ENCODE measurements at regions not wholly inside any gene's neighbourhood (a gene's known extent, or its start where the extent isn't known, plus 50 kb on each side); places are given as distances from the start of the nearest gene placed in this dataset.

- Histone ChIP-seq H3K36me3 (ENCODE audit: insufficient read depth, low read length) (no peaks in the 10 kb centered on the region), H2AFZ (ENCODE audit: low read length) (no peak overlapping the region), H3K27me3 (ENCODE audit: insufficient read depth, low read length) (no peaks in the 10 kb centered on the region), H3K9me3 (ENCODE audit: low read depth, low read length) (no peaks in the 10 kb centered on the region), H3K4me3 (ENCODE audit: insufficient read depth, low read length) (no peak overlapping the region), H3K27ac (ENCODE audit: low read depth, low read length) (no peak overlapping the region), H3K4me1 (ENCODE audit: insufficient read depth, low read length) (peaks cover 35% of the 10 kb centered on the region), H3K4me2 (ENCODE audit: insufficient read depth, low read length) (no peak overlapping the region), H3K79me2 (ENCODE audit: insufficient read depth, low read length) (no peaks in the 10 kb centered on the region), H4K20me1 (ENCODE audit: insufficient read depth, low read length) (no peaks in the 10 kb centered on the region)
- no peak for DNase-seq (ENCODE audit: insufficient read length, low spot score, missing footprints)
- no peak for TF ChIP-seq CTCF (IDR thresholded peaks at IDR 0.05; ENCODE audit: extremely low read depth, low read depth, low read length)
Measured at GRCh38 chr12:93086288-93086727, 157.2 kb upstream of the EEA1 start.

- no peaks in the 10 kb centered on the region for H3K36me3 ChIP-seq (ENCODE audit: insufficient read depth, low read length)
Measured at GRCh38 chr12:93087840-93088610, 158.9 kb upstream of the EEA1 start.

GRCh38 chr12:93089805-93090569 lies 160.9 kb upstream of the EEA1 start:
- no peak for TF ChIP-seq CTCF (IDR thresholded peaks at IDR 0.05; ENCODE audit: extremely low read depth, low read depth, low read length)
- H4K20me1 ChIP-seq (ENCODE audit: insufficient read depth, low read length): no peaks in the 10 kb centered on the region
- peak overlapping the region; percentile 54 for H3K27ac ChIP-seq (ENCODE audit: low read depth, low read length)
- H3K9me3 ChIP-seq (ENCODE audit: low read depth, low read length): no peaks in the 10 kb centered on the region
- no peak for DNase-seq (ENCODE audit: insufficient read length, low spot score, missing footprints)
- H3K36me3 ChIP-seq (ENCODE audit: insufficient read depth, low read length): no peaks in the 10 kb centered on the region
- H3K4me3 ChIP-seq (ENCODE audit: insufficient read depth, low read length): no peak overlapping the region
- no peak overlapping the region for H2AFZ ChIP-seq (ENCODE audit: low read length)
- H3K4me2 ChIP-seq (ENCODE audit: insufficient read depth, low read length): peak overlapping the region; percentile 10
- peaks cover 28% of the 10 kb centered on the region for H3K4me1 ChIP-seq (ENCODE audit: insufficient read depth, low read length)
- no peaks in the 10 kb centered on the region for H3K27me3 ChIP-seq (ENCODE audit: insufficient read depth, low read length)
- no peaks in the 10 kb centered on the region for H3K79me2 ChIP-seq (ENCODE audit: insufficient read depth, low read length)

More at GRCh38 chr12:93087840-93088610, 158.9 kb upstream of the EEA1 start:
- no peak overlapping the region for H3K4me2 ChIP-seq (ENCODE audit: insufficient read depth, low read length)
- no peaks in the 10 kb centered on the region for H3K9me3 ChIP-seq (ENCODE audit: low read depth, low read length)
- H4K20me1 ChIP-seq (ENCODE audit: insufficient read depth, low read length): no peaks in the 10 kb centered on the region
- H3K27ac ChIP-seq (ENCODE audit: low read depth, low read length): no peak overlapping the region
- no peak overlapping the region for H3K4me3 ChIP-seq (ENCODE audit: insufficient read depth, low read length)
- peaks cover 28% of the 10 kb centered on the region for H3K4me1 ChIP-seq (ENCODE audit: insufficient read depth, low read length)
- DNase-seq (ENCODE audit: insufficient read length, low spot score, missing footprints): peak; percentile 3
- no peaks in the 10 kb centered on the region for H3K79me2 ChIP-seq (ENCODE audit: insufficient read depth, low read length)
- no peak for TF ChIP-seq CTCF (IDR thresholded peaks at IDR 0.05; ENCODE audit: extremely low read depth, low read depth, low read length)
- H3K27me3 ChIP-seq (ENCODE audit: insufficient read depth, low read length): no peaks in the 10 kb centered on the region
- H2AFZ ChIP-seq (ENCODE audit: low read length): no peak overlapping the region

GRCh38 chr12:93090731-93091172 lies 161.7 kb upstream of the EEA1 start:
- peak overlapping the region; percentile 9 for H3K4me2 ChIP-seq (ENCODE audit: insufficient read depth, low read length)
- TF ChIP-seq CTCF (IDR thresholded peaks at IDR 0.05; ENCODE audit: extremely low read depth, low read depth, low read length): no peak

More at GRCh38 chr12:93090731-93091172, 161.7 kb upstream of the EEA1 start:
- no peaks in the 10 kb centered on the region for H3K9me3 ChIP-seq (ENCODE audit: low read depth, low read length)
- H4K20me1 ChIP-seq (ENCODE audit: insufficient read depth, low read length): no peaks in the 10 kb centered on the region
- H3K27me3 ChIP-seq (ENCODE audit: insufficient read depth, low read length): no peaks in the 10 kb centered on the region
- peak; percentile 11 for DNase-seq (ENCODE audit: insufficient read length, low spot score, missing footprints)
- H3K4me1 ChIP-seq (ENCODE audit: insufficient read depth, low read length): peaks cover 28% of the 10 kb centered on the region
- H3K79me2 ChIP-seq (ENCODE audit: insufficient read depth, low read length): no peaks in the 10 kb centered on the region
- no peaks in the 10 kb centered on the region for H3K36me3 ChIP-seq (ENCODE audit: insufficient read depth, low read length)
- no peak overlapping the region for H2AFZ ChIP-seq (ENCODE audit: low read length)
- H3K27ac ChIP-seq (ENCODE audit: low read depth, low read length): peak overlapping the region; percentile 54
- no peak overlapping the region for H3K4me3 ChIP-seq (ENCODE audit: insufficient read depth, low read length)

Data from osteoblast (primary cell).